Adrenal gland (tissue), 9 donors: ENCODE measurements at regions not wholly inside any gene's neighbourhood (a gene's known extent, or its start where the extent isn't known, plus 50 kb on each side); places are given as distances from the start of the nearest gene placed in this dataset.
A peak's percentile ranks its signal among the peaks of the same experiment; 100 is the strongest.

Experiments
- DNase-seq, 7 donors: peaks; one replicate each; pipeline ENCODE4 v3.0.0-alpha.2; 2019 to 2020
- H3K27ac ChIP-seq, 5 donors: fragments of 200-600 bp; sonication (generic) in 4 of 5; 1 replicate in 3 of 5; 2 replicates in 2 of 5; pipeline versions ENCODE4 v1.5.1 to v1.8.0; 2016 to 2020; ENCODE audit warnings: mild to moderate bottlenecking in 1 of 5
- H3K27me3 ChIP-seq: fragments of 200-600 bp; 2 replicates; pipeline ENCODE4 v1.8.0; 2021
- H3K36me3 ChIP-seq, 2 donors: fragments of 200-600 bp; replicated peaks in 1 of 2; 1 replicate in 1 of 2; 2 replicates in 1 of 2; pipeline versions ENCODE4 v1.5.1 to v1.8.0; 2018 to 2022
- H3K4me1 ChIP-seq, 2 donors: fragments of 200-600 bp; replicated peaks in 1 of 2; 1 replicate in 1 of 2; 2 replicates in 1 of 2; pipeline versions ENCODE4 v1.5.1 to v1.8.0; 2018 to 2021
- H3K4me3 ChIP-seq, 4 donors: fragments of 200-600 bp; sonication (generic) in 3 of 4; one replicate each; pipeline ENCODE4 v1.5.1; 2016 to 2018
- H3K9me3 ChIP-seq, 3 donors: fragments of 200-600 bp; sonication (generic) in 1 of 3; replicated peaks in 1 of 3; 1 replicate in 2 of 3; 2 replicates in 1 of 3; pipeline versions ENCODE4 v1.5.1 to v1.8.0; 2016 to 2021
- POLR2A ChIP-seq, 2 donors: fragments of 450-650 bp; IDR thresholded peaks; one replicate each; pipeline ENCODE4 v1.6.1; 2017; ENCODE audit warnings: antibody characterized with exemption in 2 of 2, mild to moderate bottlenecking in 2 of 2, moderate library complexity in 1 of 2
- WGBS, 4 donors: extraction: QIAGEN DNeasy Blood & Tissue Kit in 2 of 4; methylation state at CpG; one replicate each; pipeline versions ENCODE4 v1.1.5 to v1.1.7; 2013 to 2017; 5-methylcytosine and 5-hydroxymethylcytosine counted together
- intact Hi-C, 2 donors: fragments of 100-400 bp; cut with DNase I; formaldehyde crosslinking; loops; one replicate each; pipeline versions ENCODE4 v1.14.1 to v1.15.0; 2022 to 2023
- TF ChIP-seq, protein P1 (sequence below), 6 experiments: fragments of 450-650 bp in 4 of 6; fragments of 200-600 bp in 2 of 6; sonication (generic) in 1 of 6; IDR thresholded peaks; 1 replicate in 5 of 6; 2 replicates in 1 of 6; pipeline versions ENCODE4 v1.5.1 to v1.8.0; 2016 to 2021; ENCODE audit warnings: antibody characterized with exemption in 6 of 6, mild to moderate bottlenecking in 2 of 6, moderate library complexity in 1 of 6
- donor health status: healthy with polysubstance abuse.
- donor health status: Bipolar disorder and iron deficiency.
- donor health status: DM: yes; HTN: yes; CAD: no.
- donor health status: DM: no; HTN: no; CAD: no.
- donor health status: DM: no; HTN: no; CAD: no.

DNA sequence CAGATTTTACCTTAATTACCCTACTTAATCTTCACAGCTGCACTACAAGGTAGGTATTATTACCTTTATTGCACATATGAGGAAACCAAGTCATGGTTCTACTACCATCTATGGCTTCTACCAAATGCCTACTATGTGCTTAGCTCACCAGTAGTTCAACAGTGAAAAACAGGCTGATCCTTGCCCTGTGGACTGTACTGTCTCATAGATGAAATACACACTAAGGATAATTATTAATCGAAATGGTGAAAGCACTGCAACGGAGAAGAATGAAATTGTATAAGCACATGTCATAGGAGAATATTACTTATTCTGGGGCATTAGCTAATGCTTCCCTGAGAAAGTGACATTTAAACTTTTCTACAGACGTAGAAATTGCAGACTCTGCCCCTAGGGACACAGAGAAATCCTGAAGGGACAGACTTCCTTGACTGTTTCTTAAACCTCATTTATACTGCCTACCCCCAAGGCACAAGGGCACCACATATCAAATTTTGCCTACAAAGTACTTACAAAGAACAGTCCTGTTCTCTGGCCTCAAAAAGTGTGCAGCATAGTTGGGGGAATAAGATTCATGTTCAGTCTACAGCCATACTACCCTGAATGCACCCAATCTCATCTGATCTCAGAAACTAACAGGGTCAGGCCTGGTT lies 148.4 kb upstream of the ZC3H11B start:
- DNase-seq: no peak
- TF ChIP-seq, protein P1, sequence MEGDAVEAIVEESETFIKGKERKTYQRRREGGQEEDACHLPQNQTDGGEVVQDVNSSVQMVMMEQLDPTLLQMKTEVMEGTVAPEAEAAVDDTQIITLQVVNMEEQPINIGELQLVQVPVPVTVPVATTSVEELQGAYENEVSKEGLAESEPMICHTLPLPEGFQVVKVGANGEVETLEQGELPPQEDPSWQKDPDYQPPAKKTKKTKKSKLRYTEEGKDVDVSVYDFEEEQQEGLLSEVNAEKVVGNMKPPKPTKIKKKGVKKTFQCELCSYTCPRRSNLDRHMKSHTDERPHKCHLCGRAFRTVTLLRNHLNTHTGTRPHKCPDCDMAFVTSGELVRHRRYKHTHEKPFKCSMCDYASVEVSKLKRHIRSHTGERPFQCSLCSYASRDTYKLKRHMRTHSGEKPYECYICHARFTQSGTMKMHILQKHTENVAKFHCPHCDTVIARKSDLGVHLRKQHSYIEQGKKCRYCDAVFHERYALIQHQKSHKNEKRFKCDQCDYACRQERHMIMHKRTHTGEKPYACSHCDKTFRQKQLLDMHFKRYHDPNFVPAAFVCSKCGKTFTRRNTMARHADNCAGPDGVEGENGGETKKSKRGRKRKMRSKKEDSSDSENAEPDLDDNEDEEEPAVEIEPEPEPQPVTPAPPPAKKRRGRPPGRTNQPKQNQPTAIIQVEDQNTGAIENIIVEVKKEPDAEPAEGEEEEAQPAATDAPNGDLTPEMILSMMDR (IDR thresholded peaks at IDR 0.05): no peak
- TF ChIP-seq POLR2A (IDR thresholded peaks at IDR 0.05): no peak
- H3K27ac ChIP-seq: no peak overlapping the region
- 70 to 85% (median 75%) methylated on average over 3 of the region's 3 CpGs for WGBS, 4 donors
- H3K9me3 ChIP-seq: no peaks in the 10 kb centered on the region
- intact Hi-C loops: no loop called here
- no peaks in the 10 kb centered on the region for H3K27me3 ChIP-seq
- no peaks in the 10 kb centered on the region for H3K36me3 ChIP-seq
- H3K4me3 ChIP-seq: no peak overlapping the region
- H3K4me1 ChIP-seq: no peaks in the 10 kb centered on the region

DNA sequence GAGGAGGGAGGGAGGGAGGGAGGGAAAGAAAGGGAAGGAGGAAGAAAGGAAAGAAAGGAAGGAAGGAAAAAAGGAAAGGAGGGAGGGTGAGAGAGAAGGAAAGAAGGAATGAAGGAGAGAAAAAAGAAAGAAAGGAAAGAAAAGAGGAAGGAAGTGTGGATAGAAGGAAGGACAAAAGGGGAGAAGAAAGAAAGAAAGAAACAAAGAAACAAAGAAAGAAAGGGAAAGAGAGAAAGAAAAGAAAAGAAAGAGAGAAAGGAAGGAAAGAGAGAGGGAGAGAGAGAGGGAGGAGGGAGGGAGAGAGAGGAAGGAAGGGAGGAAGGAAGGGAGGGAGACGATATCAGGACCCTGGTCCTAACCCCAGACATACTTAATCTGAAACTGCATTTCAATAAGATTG lies 146.2 kb upstream of the ZC3H11B start:
- WGBS, 4 donors: 27 to 58% (median 38%) methylated on average over 1 of the region's 1 CpG
- Histone ChIP-seq H3K27ac (no peak overlapping the region), H3K9me3 (no peaks in the 10 kb centered on the region), H3K27me3 (no peaks in the 10 kb centered on the region), H3K4me3 (no peak overlapping the region), H3K4me1 (no peaks in the 10 kb centered on the region), H3K36me3 (no peaks in the 10 kb centered on the region)
- no peak for TF ChIP-seq POLR2A (IDR thresholded peaks at IDR 0.05)
- TF ChIP-seq, protein P1 (IDR thresholded peaks at IDR 0.05): no peak
- DNase-seq: no peak
- intact Hi-C loops: no loop called here

DNA sequence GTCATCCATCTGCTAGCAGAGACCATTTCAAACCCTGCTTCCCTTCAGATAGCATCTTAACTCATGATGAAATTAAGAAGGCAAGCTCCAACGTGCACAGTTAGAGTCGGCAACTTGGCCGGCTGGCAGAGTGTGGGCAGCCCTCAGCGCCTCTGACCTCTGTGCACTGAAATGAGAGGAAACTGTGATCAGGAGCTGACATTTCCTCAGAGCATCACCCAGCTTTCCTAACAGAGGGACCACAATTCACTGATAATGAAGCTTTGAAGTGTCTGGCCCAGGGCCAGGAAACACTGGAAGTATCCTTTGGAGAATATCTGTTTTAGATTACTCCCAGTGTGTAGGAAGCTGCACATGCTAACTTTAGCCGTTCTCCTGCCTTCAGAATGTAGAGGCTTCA lies 145.0 kb upstream of the ZC3H11B start:
- no peak for TF ChIP-seq POLR2A (IDR thresholded peaks at IDR 0.05)
- TF ChIP-seq, protein P1 (IDR thresholded peaks at IDR 0.05): no peak
- Histone ChIP-seq H3K4me3 (no peak overlapping the region), H3K27ac (no peak overlapping the region), H3K4me1 (no peaks in the 10 kb centered on the region), H3K27me3 (no peaks in the 10 kb centered on the region), H3K9me3 (no peaks in the 10 kb centered on the region), H3K36me3 (no peaks in the 10 kb centered on the region)
- intact Hi-C loops: no loop called here
- DNase-seq: peak; percentile 33 to 87 (median 66)
- 9 to 17% (median 13%) methylated on average over 4 to 5 of the region's 5 CpGs for WGBS, 4 donors

DNA sequence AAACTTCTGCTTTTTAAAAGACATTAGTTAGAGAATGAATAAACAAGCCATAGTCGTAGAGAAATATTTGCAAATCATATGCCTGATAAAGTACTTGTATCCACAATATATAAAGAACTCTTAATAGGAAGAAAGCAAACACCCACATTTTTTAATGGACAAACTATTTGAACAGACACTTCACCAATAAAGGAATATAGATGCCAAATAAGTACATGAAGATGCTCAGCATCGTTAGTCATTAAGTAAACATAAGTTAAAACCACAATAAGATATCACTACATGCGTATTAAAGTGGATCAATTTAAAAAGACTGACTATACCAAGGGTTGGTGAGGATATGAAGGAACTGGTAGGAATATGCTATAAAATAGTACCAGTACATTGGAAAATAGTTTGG lies 142.3 kb upstream of the ZC3H11B start:
- Histone ChIP-seq H3K36me3 (no peaks in the 10 kb centered on the region), H3K27ac (no peak overlapping the region), H3K27me3 (no peaks in the 10 kb centered on the region), H3K9me3 (no peaks in the 10 kb centered on the region), H3K4me3 (no peak overlapping the region), H3K4me1 (no peaks in the 10 kb centered on the region)
- intact Hi-C loops: no loop called here
- WGBS, 4 donors: 85 to 93% (median 88%) methylated on average over 3 of the region's 3 CpGs
- no peak for DNase-seq
- no peak for TF ChIP-seq POLR2A (IDR thresholded peaks at IDR 0.05)
- TF ChIP-seq, protein P1 (IDR thresholded peaks at IDR 0.05): no peak
